ENCODE measurements at regions not wholly inside any gene's neighbourhood (a gene's known extent, or its start where the extent isn't known, plus 50 kb on each side); places are given as distances from the start of the nearest gene placed in this dataset.

GRCh38 chr1:96416701-96417444, 304.7 kb upstream of the PTBP2 start:
- Histone ChIP-seq H3K4me1 (peaks cover 0 to 23% (median 11%) of the 10 kb centered on the region in 4 donors), H3K4me3 (no peak overlapping the region), H3K27me3 (no peaks in the 10 kb centered on the region), H3K9me3 (no peaks in the 10 kb centered on the region), H3K27ac (peak overlapping the region; percentile 38 to 70 (median 62)), H3K36me3 (no peaks in the 10 kb centered on the region)
- WGBS, 2 donors = 61 to 66% methylated on average over 5 of the region's 5 CpGs
- intact Hi-C loops (cut with DNase I) = no loop called here
- DNase-seq = no peak
- no peak for TF ChIP-seq POLR2AphosphoS5 (IDR thresholded peaks at IDR 0.05)
- TF ChIP-seq EP300 (IDR thresholded peaks at IDR 0.05) = no peak
- TF ChIP-seq POLR2A (IDR thresholded peaks at IDR 0.05) = no peak
- TF ChIP-seq, protein P1, sequence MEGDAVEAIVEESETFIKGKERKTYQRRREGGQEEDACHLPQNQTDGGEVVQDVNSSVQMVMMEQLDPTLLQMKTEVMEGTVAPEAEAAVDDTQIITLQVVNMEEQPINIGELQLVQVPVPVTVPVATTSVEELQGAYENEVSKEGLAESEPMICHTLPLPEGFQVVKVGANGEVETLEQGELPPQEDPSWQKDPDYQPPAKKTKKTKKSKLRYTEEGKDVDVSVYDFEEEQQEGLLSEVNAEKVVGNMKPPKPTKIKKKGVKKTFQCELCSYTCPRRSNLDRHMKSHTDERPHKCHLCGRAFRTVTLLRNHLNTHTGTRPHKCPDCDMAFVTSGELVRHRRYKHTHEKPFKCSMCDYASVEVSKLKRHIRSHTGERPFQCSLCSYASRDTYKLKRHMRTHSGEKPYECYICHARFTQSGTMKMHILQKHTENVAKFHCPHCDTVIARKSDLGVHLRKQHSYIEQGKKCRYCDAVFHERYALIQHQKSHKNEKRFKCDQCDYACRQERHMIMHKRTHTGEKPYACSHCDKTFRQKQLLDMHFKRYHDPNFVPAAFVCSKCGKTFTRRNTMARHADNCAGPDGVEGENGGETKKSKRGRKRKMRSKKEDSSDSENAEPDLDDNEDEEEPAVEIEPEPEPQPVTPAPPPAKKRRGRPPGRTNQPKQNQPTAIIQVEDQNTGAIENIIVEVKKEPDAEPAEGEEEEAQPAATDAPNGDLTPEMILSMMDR (IDR thresholded peaks at IDR 0.05) = no peak

DNA sequence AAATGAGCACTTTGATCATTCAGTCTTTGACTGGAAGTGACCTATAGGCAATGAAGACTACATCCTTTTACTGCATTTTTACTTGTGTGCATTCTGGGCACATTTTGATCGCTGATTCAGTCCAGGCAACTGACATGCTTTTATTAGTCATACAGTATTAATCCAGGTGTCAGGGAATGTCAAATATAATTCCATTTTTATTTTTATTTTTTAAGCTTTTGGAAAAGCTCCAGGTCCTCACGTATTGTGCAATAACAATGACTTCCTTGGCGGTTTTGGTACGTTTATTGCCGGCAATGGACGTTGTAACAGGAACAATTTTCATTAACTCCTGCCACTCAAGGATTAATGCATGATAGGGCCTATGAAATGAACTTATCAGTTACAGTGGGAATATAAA, 302.6 kb upstream of the PTBP2 start:
- H3K4me3 ChIP-seq = no peak overlapping the region
- no peak for DNase-seq
- no peaks in the 10 kb centered on the region for H3K9me3 ChIP-seq
- no peak overlapping the region for H3K27ac ChIP-seq
- no peaks in the 10 kb centered on the region for H3K27me3 ChIP-seq
- TF ChIP-seq, protein P1 (IDR thresholded peaks at IDR 0.05) = no peak
- no peak for TF ChIP-seq EP300 (IDR thresholded peaks at IDR 0.05)
- no peak for TF ChIP-seq POLR2AphosphoS5 (IDR thresholded peaks at IDR 0.05)
- TF ChIP-seq POLR2A (IDR thresholded peaks at IDR 0.05) = no peak
- 38 to 61% methylated on average over 6 of the region's 6 CpGs for WGBS, 2 donors
- H3K36me3 ChIP-seq = no peaks in the 10 kb centered on the region
- intact Hi-C loops (cut with DNase I) = no loop called here
- H3K4me1 ChIP-seq = peaks cover 0 to 23% (median 11%) of the 10 kb centered on the region in 4 donors

- Histone ChIP-seq H3K4me1 (peaks cover 0 to 4% (median 0%) of the 10 kb centered on the region in 4 donors), H3K9me3 (no peaks in the 10 kb centered on the region), H3K36me3 (no peaks in the 10 kb centered on the region), H3K27me3 (no peaks in the 10 kb centered on the region), H3K27ac (no peak overlapping the region), H3K4me3 (no peak overlapping the region)
- DNase-seq = no peak
- WGBS, 2 donors = 71 to 77% methylated on average over 1 of the region's 1 CpG
- intact Hi-C loops (cut with DNase I) = no loop called here
- TF ChIP-seq POLR2AphosphoS5 (IDR thresholded peaks at IDR 0.05) (no peak), POLR2A (IDR thresholded peaks at IDR 0.05) (no peak), EP300 (IDR thresholded peaks at IDR 0.05) (no peak)
- TF ChIP-seq, protein P1 (IDR thresholded peaks at IDR 0.05) = no peak
These were observed 296.7 kb upstream of the PTBP2 start for GRCh38 chr1:96424877-96425276.

- Histone ChIP-seq H3K27ac (no peak overlapping the region), H3K4me1 (peaks cover 0 to 4% (median 0%) of the 10 kb centered on the region in 4 donors), H3K36me3 (no peaks in the 10 kb centered on the region), H3K4me3 (no peak overlapping the region), H3K27me3 (no peaks in the 10 kb centered on the region), H3K9me3 (no peaks in the 10 kb centered on the region)
- intact Hi-C loops (cut with DNase I) = no loop called here
- 68 to 85% methylated on average over 5 of the region's 5 CpGs for WGBS, 2 donors
- TF ChIP-seq POLR2A (IDR thresholded peaks at IDR 0.05) (no peak), EP300 (IDR thresholded peaks at IDR 0.05) (no peak), POLR2AphosphoS5 (IDR thresholded peaks at IDR 0.05) (no peak)
- TF ChIP-seq, protein P1 (IDR thresholded peaks at IDR 0.05) = no peak
- DNase-seq = no peak
These were observed 296.0 kb upstream of the PTBP2 start for GRCh38 chr1:96425382-96426129.

Data from sigmoid colon (tissue), 6 donors.